ENCODE measurements at regions not wholly inside any gene's neighbourhood (a gene's known extent, or its start where the extent isn't known, plus 50 kb on each side); places are given as distances from the start of the nearest gene placed in this dataset.

DNA sequence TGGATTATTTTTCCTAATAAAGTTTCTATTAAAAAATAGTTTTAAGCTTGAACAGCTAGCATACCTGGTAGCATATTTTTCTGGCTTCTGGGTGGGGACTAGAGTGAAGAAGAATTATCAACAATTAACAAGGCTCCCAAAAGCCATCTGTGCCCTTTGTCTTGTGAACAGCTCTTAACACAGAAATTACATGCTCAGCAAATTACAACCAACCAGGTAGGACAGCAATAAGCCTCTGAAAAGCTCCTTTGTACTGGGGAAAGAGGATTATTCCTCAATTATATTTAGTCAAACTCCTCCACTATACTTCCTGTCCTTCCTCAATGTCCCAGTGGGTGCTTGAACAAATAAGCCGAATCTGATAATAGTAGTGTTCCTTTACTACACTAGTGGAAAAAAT, 162.8 kb downstream of the RAB38 start:
- Mint-ChIP-seq H3K36me3 (no peaks in the 10 kb centered on the region), H3K4me3 (no peak overlapping the region), H3K27me3 (peaks cover 5 to 8% of the 10 kb centered on the region in 2 donors), H3K4me1 (no peaks in the 10 kb centered on the region), H3K27ac (no peak overlapping the region), H3K9me3 (no peaks in the 10 kb centered on the region)
- no peak overlapping the region for H3K4me3 ChIP-seq (ENCODE audit: control insufficient read depth in 1 of 2, extremely low read depth in 1 of 2, low read length in 1 of 2)
- WGBS (ENCODE audit: insufficient coverage) = no CpG with 5 or more reads among the region's 1 CpG
- no peaks in the 10 kb centered on the region for H3K9me3 ChIP-seq
- no peak for ATAC-seq (replicated peaks in 1 of 4)
- DNase-seq = no peak
- CTCF ChIA-PET = interaction anchor here in 1 of 2 donors (0.6 to 1.6 kb wide), 2 partner anchors 426 to 530 kb away, joined by 7 to 8 read pairs; no protein-coding TSS in a partner anchor
- no peaks in the 10 kb centered on the region for H3K27me3 ChIP-seq (replicated peaks in 1 of 2; ENCODE audit: control insufficient read depth in 2 of 2, extremely low read depth in 1 of 2, insufficient read depth in 2 of 2, low read length in 1 of 2)
- no peak overlapping the region for H3K27ac ChIP-seq (ENCODE audit: low read length)
- no peaks in the 10 kb centered on the region for H3K36me3 ChIP-seq (ENCODE audit: control insufficient read depth in 2 of 2, extremely low read depth in 1 of 2, insufficient read depth in 1 of 2, low read length in 1 of 2)
- H3K4me1 ChIP-seq (ENCODE audit: control insufficient read depth in 1 of 2, extremely low read depth in 1 of 2, insufficient read depth in 2 of 2, low read length in 2 of 2) = no peaks in the 10 kb centered on the region
- POLR2A ChIA-PET = no interaction called here

DNA sequence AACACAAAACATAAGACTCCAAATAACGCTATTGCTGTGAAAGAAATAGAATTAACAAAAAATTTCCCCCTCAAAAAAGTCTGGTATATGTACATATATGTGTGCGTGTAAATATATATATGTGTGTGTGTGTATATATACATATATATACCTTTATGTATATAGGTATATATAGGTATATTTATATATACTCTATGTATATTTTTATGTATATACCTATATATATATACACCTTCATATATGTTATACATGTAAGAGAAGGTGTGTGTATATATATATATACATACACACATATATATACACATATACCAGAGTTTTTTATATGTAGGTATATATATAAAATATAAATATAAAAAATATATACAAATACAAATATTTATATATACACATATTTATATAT, 199.2 kb downstream of the RAB38 start:
- no peak for ATAC-seq (replicated peaks in 1 of 4)
- no peak overlapping the region for H3K27ac Mint-ChIP-seq
- no peak overlapping the region for H3K4me3 ChIP-seq (ENCODE audit: control insufficient read depth in 1 of 2, extremely low read depth in 1 of 2, low read length in 1 of 2)
- WGBS (ENCODE audit: insufficient coverage) = no CpG with 5 or more reads among the region's 2 CpGs
- H3K27ac ChIP-seq (ENCODE audit: low read length) = no peak overlapping the region
- CTCF ChIA-PET = no interaction called here
- POLR2A ChIA-PET = no interaction called here
- H3K36me3 ChIP-seq (ENCODE audit: control insufficient read depth in 2 of 2, extremely low read depth in 1 of 2, insufficient read depth in 1 of 2, low read length in 1 of 2) = no peaks in the 10 kb centered on the region
- no peak for DNase-seq
- H3K4me3 Mint-ChIP-seq = no peak overlapping the region
- peaks cover 5 to 8% of the 10 kb centered on the region in 2 donors for H3K27me3 Mint-ChIP-seq
- no peaks in the 10 kb centered on the region for H3K27me3 ChIP-seq (replicated peaks in 1 of 2; ENCODE audit: control insufficient read depth in 2 of 2, extremely low read depth in 1 of 2, insufficient read depth in 2 of 2, low read length in 1 of 2)
- no peaks in the 10 kb centered on the region for H3K9me3 ChIP-seq
- H3K4me1 ChIP-seq (ENCODE audit: control insufficient read depth in 1 of 2, extremely low read depth in 1 of 2, insufficient read depth in 2 of 2, low read length in 2 of 2) = no peaks in the 10 kb centered on the region
- no peaks in the 10 kb centered on the region for H3K9me3 Mint-ChIP-seq
- H3K36me3 Mint-ChIP-seq = no peaks in the 10 kb centered on the region
- no peaks in the 10 kb centered on the region for H3K4me1 Mint-ChIP-seq

GRCh38 chr11:87974797-87975196, 200.4 kb downstream of the RAB38 start:
- H3K4me3 Mint-ChIP-seq = no peak overlapping the region
- ATAC-seq (replicated peaks in 1 of 4) (no peak), DNase-seq (no peak)
- Histone ChIP-seq H3K36me3 (ENCODE audit: control insufficient read depth in 2 of 2, extremely low read depth in 1 of 2, insufficient read depth in 1 of 2, low read length in 1 of 2) (no peaks in the 10 kb centered on the region), H3K4me3 (ENCODE audit: control insufficient read depth in 1 of 2, extremely low read depth in 1 of 2, low read length in 1 of 2) (no peak overlapping the region), H3K27me3 (replicated peaks in 1 of 2; ENCODE audit: control insufficient read depth in 2 of 2, extremely low read depth in 1 of 2, insufficient read depth in 2 of 2, low read length in 1 of 2) (no peaks in the 10 kb centered on the region), H3K27ac (ENCODE audit: low read length) (no peak overlapping the region), H3K9me3 (no peaks in the 10 kb centered on the region), H3K4me1 (ENCODE audit: control insufficient read depth in 1 of 2, extremely low read depth in 1 of 2, insufficient read depth in 2 of 2, low read length in 2 of 2) (no peaks in the 10 kb centered on the region)
- POLR2A ChIA-PET = no interaction called here
- no peaks in the 10 kb centered on the region for H3K4me1 Mint-ChIP-seq
- CTCF ChIA-PET = interaction anchor here in 1 of 2 donors (0.8 kb wide), 1 partner anchor 20 kb away, joined by 3 read pairs; no protein-coding TSS in a partner anchor
- peaks cover 9 to 10% of the 10 kb centered on the region in 2 donors for H3K27me3 Mint-ChIP-seq
- H3K27ac Mint-ChIP-seq = no peak overlapping the region
- no peaks in the 10 kb centered on the region for H3K9me3 Mint-ChIP-seq
- no peaks in the 10 kb centered on the region for H3K36me3 Mint-ChIP-seq
- no CpG with 5 or more reads among the region's 3 CpGs for WGBS (ENCODE audit: insufficient coverage)

DNA sequence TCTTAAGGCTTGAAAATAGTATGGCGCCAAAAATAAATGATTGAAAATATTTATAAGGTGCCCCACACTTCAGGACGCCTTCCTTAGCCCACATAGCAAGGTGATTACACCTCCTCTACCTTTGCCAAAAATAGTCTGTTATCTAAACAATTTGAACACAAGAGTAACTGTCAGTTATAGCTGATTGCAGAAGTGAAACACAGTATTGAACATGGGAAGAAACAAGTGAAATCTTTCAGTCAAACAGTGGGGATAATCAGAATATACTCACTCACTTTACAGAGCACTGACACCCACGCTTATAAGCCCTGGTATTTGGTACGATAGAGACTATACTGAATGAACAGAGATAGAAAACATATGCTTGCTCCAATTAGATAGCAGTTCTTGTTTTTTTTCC, 203.1 kb downstream of the RAB38 start:
- H3K4me1 ChIP-seq (ENCODE audit: control insufficient read depth in 1 of 2, extremely low read depth in 1 of 2, insufficient read depth in 2 of 2, low read length in 2 of 2) = no peaks in the 10 kb centered on the region
- H3K9me3 Mint-ChIP-seq = no peaks in the 10 kb centered on the region
- H3K9me3 ChIP-seq = no peaks in the 10 kb centered on the region
- peaks cover 9 to 10% of the 10 kb centered on the region in 2 donors for H3K27me3 Mint-ChIP-seq
- no peak overlapping the region for H3K27ac Mint-ChIP-seq
- no peaks in the 10 kb centered on the region for H3K27me3 ChIP-seq (replicated peaks in 1 of 2; ENCODE audit: control insufficient read depth in 2 of 2, extremely low read depth in 1 of 2, insufficient read depth in 2 of 2, low read length in 1 of 2)
- no peak overlapping the region for H3K4me3 ChIP-seq (ENCODE audit: control insufficient read depth in 1 of 2, extremely low read depth in 1 of 2, low read length in 1 of 2)
- H3K4me1 Mint-ChIP-seq = no peaks in the 10 kb centered on the region
- no peak overlapping the region for H3K4me3 Mint-ChIP-seq
- no peaks in the 10 kb centered on the region for H3K36me3 Mint-ChIP-seq
- no peaks in the 10 kb centered on the region for H3K36me3 ChIP-seq (ENCODE audit: control insufficient read depth in 2 of 2, extremely low read depth in 1 of 2, insufficient read depth in 1 of 2, low read length in 1 of 2)
- no CpG with 5 or more reads among the region's 4 CpGs for whole genome bisulfite sequencing (ENCODE audit: insufficient coverage)
- ATAC-seq (replicated peaks in 1 of 4) (no peak), DNase-seq (no peak)
- ChIA-PET POLR2A (interaction anchor here (0.5 to 0.6 kb wide), 2 partner anchors 43 to 918 kb away, joined by 3 read pairs; no protein-coding TSS in a partner anchor), CTCF (interaction anchor here in 1 of 2 donors (0.8 kb wide), 1 partner anchor 507 kb away, joined by 4 read pairs; no protein-coding TSS in a partner anchor)
- no peak overlapping the region for H3K27ac ChIP-seq (ENCODE audit: low read length)

DNA sequence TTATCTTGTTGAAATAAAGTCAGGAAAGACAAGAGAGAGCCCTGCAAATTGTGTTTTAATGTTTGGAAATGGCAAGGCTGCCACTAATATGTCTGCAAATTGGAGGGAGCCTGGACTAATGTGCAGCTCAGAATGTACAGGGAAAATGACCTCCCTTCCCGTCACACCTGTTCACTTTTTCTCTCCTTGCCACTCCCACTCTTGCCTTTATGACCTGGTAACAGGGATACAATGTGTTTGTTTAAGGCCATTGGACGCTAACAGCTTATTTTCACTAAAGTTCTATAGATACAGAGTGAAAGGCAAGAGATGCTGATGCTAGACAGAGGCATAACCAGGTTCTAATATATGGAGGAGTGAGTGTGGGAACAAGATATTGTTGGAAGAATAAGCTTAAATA, 203.9 kb downstream of the RAB38 start:
- Mint-ChIP-seq H3K4me3 (no peak overlapping the region), H3K36me3 (no peaks in the 10 kb centered on the region), H3K27me3 (peaks cover 9 to 10% of the 10 kb centered on the region in 2 donors), H3K4me1 (no peaks in the 10 kb centered on the region), H3K27ac (no peak overlapping the region), H3K9me3 (no peaks in the 10 kb centered on the region)
- Histone ChIP-seq H3K27me3 (replicated peaks in 1 of 2; ENCODE audit: control insufficient read depth in 2 of 2, extremely low read depth in 1 of 2, insufficient read depth in 2 of 2, low read length in 1 of 2) (no peaks in the 10 kb centered on the region), H3K4me1 (ENCODE audit: control insufficient read depth in 1 of 2, extremely low read depth in 1 of 2, insufficient read depth in 2 of 2, low read length in 2 of 2) (no peaks in the 10 kb centered on the region), H3K4me3 (ENCODE audit: control insufficient read depth in 1 of 2, extremely low read depth in 1 of 2, low read length in 1 of 2) (no peak overlapping the region), H3K27ac (ENCODE audit: low read length) (no peak overlapping the region), H3K9me3 (no peaks in the 10 kb centered on the region), H3K36me3 (ENCODE audit: control insufficient read depth in 2 of 2, extremely low read depth in 1 of 2, insufficient read depth in 1 of 2, low read length in 1 of 2) (no peaks in the 10 kb centered on the region)
- DNase-seq (no peak), ATAC-seq (replicated peaks in 1 of 4) (no peak)
- no CpG with 5 or more reads among the region's 2 CpGs for WGBS (ENCODE audit: insufficient coverage)
- ChIA-PET POLR2A (no interaction called here), CTCF (interaction anchor here in 1 of 2 donors (0.8 kb wide), 1 partner anchor 508 kb away, joined by 4 read pairs; no protein-coding TSS in a partner anchor)

GRCh38 chr11:87970762-87971161, 204.5 kb downstream of the RAB38 start:
- Histone ChIP-seq H3K4me3 (ENCODE audit: control insufficient read depth in 1 of 2, extremely low read depth in 1 of 2, low read length in 1 of 2) (no peak overlapping the region), H3K27me3 (replicated peaks in 1 of 2; ENCODE audit: control insufficient read depth in 2 of 2, extremely low read depth in 1 of 2, insufficient read depth in 2 of 2, low read length in 1 of 2) (no peaks in the 10 kb centered on the region), H3K4me1 (ENCODE audit: control insufficient read depth in 1 of 2, extremely low read depth in 1 of 2, insufficient read depth in 2 of 2, low read length in 2 of 2) (no peaks in the 10 kb centered on the region), H3K9me3 (no peaks in the 10 kb centered on the region), H3K36me3 (ENCODE audit: control insufficient read depth in 2 of 2, extremely low read depth in 1 of 2, insufficient read depth in 1 of 2, low read length in 1 of 2) (no peaks in the 10 kb centered on the region), H3K27ac (ENCODE audit: low read length) (no peak overlapping the region)
- DNase-seq (no peak), ATAC-seq (replicated peaks in 1 of 4) (no peak)
- Mint-ChIP-seq H3K9me3 (no peaks in the 10 kb centered on the region), H3K27me3 (peaks cover 9 to 10% of the 10 kb centered on the region in 2 donors), H3K4me1 (no peaks in the 10 kb centered on the region), H3K27ac (no peak overlapping the region), H3K4me3 (no peak overlapping the region), H3K36me3 (no peaks in the 10 kb centered on the region)
- CTCF ChIA-PET = no interaction called here
- POLR2A ChIA-PET = no interaction called here
- 75% methylated on average over 3 of the region's 4 CpGs for WGBS (ENCODE audit: insufficient coverage)

DNA sequence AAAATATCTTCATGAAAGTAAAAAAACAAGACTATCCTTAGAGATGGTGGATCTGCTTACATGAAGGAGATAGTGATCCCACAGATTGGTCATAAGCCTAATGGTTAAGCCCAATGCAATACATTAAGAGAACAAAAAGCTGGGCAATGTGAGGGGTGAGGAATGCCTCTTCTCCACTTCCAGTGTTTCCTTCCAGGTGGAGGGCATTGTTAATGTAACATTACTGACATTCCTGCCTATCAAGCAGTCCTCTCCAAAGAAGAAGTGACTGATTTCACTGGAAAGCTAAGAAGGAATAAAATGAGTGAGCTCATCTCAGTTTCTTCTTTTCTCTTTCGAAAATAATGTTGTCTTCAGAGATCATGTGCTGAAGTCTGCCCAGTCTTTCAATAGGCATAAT, 207.8 kb downstream of the RAB38 start:
- no peak overlapping the region for H3K27ac ChIP-seq (ENCODE audit: low read length)
- H3K4me1 Mint-ChIP-seq = no peaks in the 10 kb centered on the region
- POLR2A ChIA-PET = no interaction called here
- 38% methylated on average over 1 of the region's 1 CpG for WGBS (ENCODE audit: insufficient coverage)
- H3K4me3 Mint-ChIP-seq = no peak overlapping the region
- H3K9me3 Mint-ChIP-seq = no peaks in the 10 kb centered on the region
- peaks cover 7 to 9% of the 10 kb centered on the region in 2 donors for H3K27me3 Mint-ChIP-seq
- CTCF ChIA-PET = no interaction called here
- no peaks in the 10 kb centered on the region for H3K4me1 ChIP-seq (ENCODE audit: control insufficient read depth in 1 of 2, extremely low read depth in 1 of 2, insufficient read depth in 2 of 2, low read length in 2 of 2)
- H3K4me3 ChIP-seq (ENCODE audit: control insufficient read depth in 1 of 2, extremely low read depth in 1 of 2, low read length in 1 of 2) = no peak overlapping the region
- H3K9me3 ChIP-seq = no peaks in the 10 kb centered on the region
- H3K27ac Mint-ChIP-seq = no peak overlapping the region
- DNase-seq (no peak), ATAC-seq (replicated peaks in 1 of 4) (no peak)
- no peaks in the 10 kb centered on the region for H3K36me3 ChIP-seq (ENCODE audit: control insufficient read depth in 2 of 2, extremely low read depth in 1 of 2, insufficient read depth in 1 of 2, low read length in 1 of 2)
- no peaks in the 10 kb centered on the region for H3K27me3 ChIP-seq (replicated peaks in 1 of 2; ENCODE audit: control insufficient read depth in 2 of 2, extremely low read depth in 1 of 2, insufficient read depth in 2 of 2, low read length in 1 of 2)
- no peaks in the 10 kb centered on the region for H3K36me3 Mint-ChIP-seq

All from T-cell (primary cell).